ENCODE measurements at regions not wholly inside any gene's neighbourhood (a gene's known extent, or its start where the extent isn't known, plus 50 kb on each side); places are given as distances from the start of the nearest gene placed in this dataset.
"Not testable (repeated sequence)": the region's sequence is repeated elsewhere in the genome, so short reads cannot be mapped to it uniquely, and the experiment has no call there.

DNA sequence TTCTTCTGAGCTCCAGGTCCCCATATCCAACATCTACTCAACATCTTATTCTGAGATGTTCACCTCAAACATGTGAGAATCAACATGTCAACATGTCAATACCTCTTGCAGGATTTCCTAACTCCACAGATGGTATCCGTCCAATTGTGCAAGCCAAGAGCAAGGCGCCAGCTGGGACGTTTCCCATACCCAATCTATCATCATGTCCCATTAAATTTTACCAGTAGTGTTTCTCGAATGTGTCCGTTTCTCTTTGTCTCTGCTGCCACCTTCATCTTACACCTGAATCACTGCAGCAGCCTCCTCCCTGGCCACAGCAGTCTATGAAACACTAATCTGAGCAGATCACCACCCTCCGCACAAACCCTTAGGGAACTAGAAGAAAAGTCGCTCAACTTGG, 78.0 kb upstream of the RPS6KA2 start:
- Histone ChIP-seq H3K9me3 (ENCODE audit: control insufficient read depth, low read length) (no peaks in the 10 kb centered on the region), H3K36me3 (ENCODE audit: control insufficient read depth, insufficient read depth, low read length) (no peaks in the 10 kb centered on the region), H3K4me1 (ENCODE audit: control insufficient read depth, insufficient read depth, low read length) (peaks cover 3% of the 10 kb centered on the region), H3K27ac (ENCODE audit: insufficient read depth, low read depth, low read length, poor library complexity, severe bottlenecking) (no peak overlapping the region), H3K4me3 (ENCODE audit: insufficient read depth, low read depth, low read length) (no peak overlapping the region), H3K27me3 (ENCODE audit: control insufficient read depth, insufficient read depth, low read length, poor library complexity, severe bottlenecking) (no peaks in the 10 kb centered on the region)
- 89 to 96% methylated on average over 7 of the region's 7 CpGs for WGBS, 2 experiments

DNA sequence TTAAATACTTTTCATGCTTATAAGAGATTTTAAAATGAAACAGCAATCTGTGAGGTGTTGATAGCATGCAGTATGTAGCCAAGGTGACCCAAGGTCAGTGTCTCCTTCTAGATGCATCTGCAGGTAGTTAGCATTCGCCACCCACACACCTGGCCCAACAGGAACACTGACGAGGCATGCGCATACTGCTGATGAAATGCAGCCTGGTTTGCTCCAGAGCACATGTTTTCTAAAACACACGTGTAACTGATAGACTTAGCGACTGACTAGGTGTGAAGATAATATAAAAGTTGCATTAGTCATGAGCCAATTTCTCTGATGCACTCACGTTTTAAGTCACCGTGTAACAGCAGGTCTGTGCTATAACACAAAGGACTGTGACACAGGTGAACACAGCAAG, 77.1 kb upstream of the RPS6KA2 start:
- H3K9me3 ChIP-seq (ENCODE audit: control insufficient read depth, low read length) = no peaks in the 10 kb centered on the region
- H3K4me1 ChIP-seq (ENCODE audit: control insufficient read depth, insufficient read depth, low read length) = peaks cover 3% of the 10 kb centered on the region
- no peaks in the 10 kb centered on the region for H3K27me3 ChIP-seq (ENCODE audit: control insufficient read depth, insufficient read depth, low read length, poor library complexity, severe bottlenecking)
- no peak overlapping the region for H3K4me3 ChIP-seq (ENCODE audit: insufficient read depth, low read depth, low read length)
- 92 to 94% methylated on average over 7 of the region's 7 CpGs for WGBS, 2 experiments
- no peak overlapping the region for H3K27ac ChIP-seq (ENCODE audit: insufficient read depth, low read depth, low read length, poor library complexity, severe bottlenecking)
- H3K36me3 ChIP-seq (ENCODE audit: control insufficient read depth, insufficient read depth, low read length) = no peaks in the 10 kb centered on the region

DNA sequence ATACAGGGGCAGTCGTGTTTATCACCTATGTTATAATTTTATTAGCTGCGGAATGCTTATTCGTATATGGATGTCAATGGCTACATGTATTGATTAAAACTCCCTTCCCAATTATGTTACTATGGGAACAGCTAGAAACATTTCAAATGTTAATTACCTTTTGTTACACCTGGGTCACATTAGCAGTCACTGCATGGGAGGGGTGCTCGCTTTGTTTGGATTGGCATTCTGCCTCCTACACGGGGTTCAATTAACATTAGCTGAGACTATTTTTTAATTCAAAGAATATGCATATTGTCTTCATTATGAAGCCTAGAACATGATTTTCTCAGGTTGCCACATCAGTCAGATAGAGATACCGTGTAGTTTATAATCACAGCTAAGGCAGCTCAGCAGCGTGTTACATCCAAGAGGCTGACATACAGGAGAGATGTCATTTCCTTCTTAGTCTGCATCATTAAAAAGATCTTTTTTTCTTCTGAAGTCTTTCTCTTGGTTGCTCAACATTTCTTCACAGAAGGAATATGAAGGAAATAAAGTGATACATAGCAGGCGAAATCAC, 76.2 kb upstream of the RPS6KA2 start:
- peaks cover 3% of the 10 kb centered on the region for H3K4me1 ChIP-seq (ENCODE audit: control insufficient read depth, insufficient read depth, low read length)
- no peaks in the 10 kb centered on the region for H3K9me3 ChIP-seq (ENCODE audit: control insufficient read depth, low read length)
- no peak overlapping the region for H3K4me3 ChIP-seq (ENCODE audit: insufficient read depth, low read depth, low read length)
- no peaks in the 10 kb centered on the region for H3K27me3 ChIP-seq (ENCODE audit: control insufficient read depth, insufficient read depth, low read length, poor library complexity, severe bottlenecking)
- no peaks in the 10 kb centered on the region for H3K36me3 ChIP-seq (ENCODE audit: control insufficient read depth, insufficient read depth, low read length)
- 86% methylated on average over 8 of the region's 8 CpGs for WGBS, 2 experiments
- H3K27ac ChIP-seq (ENCODE audit: insufficient read depth, low read depth, low read length, poor library complexity, severe bottlenecking) = no peak overlapping the region

DNA sequence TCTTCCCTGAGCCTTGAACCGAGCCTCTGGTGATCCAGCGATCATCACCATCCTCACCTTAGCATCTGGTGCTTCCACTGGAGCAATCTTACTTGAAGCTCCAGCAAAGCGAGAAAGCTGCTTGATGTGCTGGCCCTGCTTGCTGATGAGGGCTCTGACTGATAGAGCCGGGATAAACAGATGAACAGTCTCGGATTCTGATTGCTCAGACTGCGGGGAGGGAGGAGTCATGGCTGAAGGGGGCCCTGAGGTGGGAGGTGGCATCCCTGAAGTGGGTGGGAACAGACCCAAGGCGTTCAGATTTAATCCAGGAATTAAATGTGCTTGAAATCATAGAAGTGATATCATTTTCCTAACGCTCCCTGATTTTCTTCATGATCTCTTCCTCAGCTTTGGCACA, 74.4 kb upstream of the RPS6KA2 start:
- not testable (repeated sequence) for H3K36me3 ChIP-seq (ENCODE audit: control insufficient read depth, insufficient read depth, low read length); H3K4me3 ChIP-seq (ENCODE audit: insufficient read depth, low read depth, low read length); H3K27ac ChIP-seq (ENCODE audit: insufficient read depth, low read depth, low read length, poor library complexity, severe bottlenecking); H3K27me3 ChIP-seq (ENCODE audit: control insufficient read depth, insufficient read depth, low read length, poor library complexity, severe bottlenecking); H3K4me1 ChIP-seq (ENCODE audit: control insufficient read depth, insufficient read depth, low read length); H3K9me3 ChIP-seq (ENCODE audit: control insufficient read depth, low read length)
- WGBS, 2 experiments = 90 to 94% methylated on average over 8 of the region's 8 CpGs

DNA sequence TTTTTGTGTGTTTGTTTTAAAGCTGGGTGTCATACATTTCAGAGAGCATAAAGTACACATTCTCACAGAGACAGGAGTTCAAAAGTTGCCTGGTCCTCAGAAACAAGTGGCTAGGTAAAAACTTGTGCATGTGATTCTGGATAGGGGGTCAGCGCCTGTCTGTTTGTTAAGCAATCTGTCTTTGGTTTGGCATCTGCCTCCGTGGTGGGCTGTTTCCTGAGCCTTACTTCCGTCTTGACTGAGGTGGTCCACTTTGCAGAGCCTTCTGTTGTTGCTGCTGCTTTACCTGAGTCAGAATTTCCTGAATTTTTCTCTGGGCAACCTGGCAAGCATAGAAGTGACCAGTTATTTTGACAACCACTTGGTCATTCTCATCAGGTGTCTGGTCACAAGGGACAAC, 73.8 kb upstream of the RPS6KA2 start:
- H3K4me3 ChIP-seq (ENCODE audit: insufficient read depth, low read depth, low read length); H3K4me1 ChIP-seq (ENCODE audit: control insufficient read depth, insufficient read depth, low read length); H3K27ac ChIP-seq (ENCODE audit: insufficient read depth, low read depth, low read length, poor library complexity, severe bottlenecking); H3K36me3 ChIP-seq (ENCODE audit: control insufficient read depth, insufficient read depth, low read length); H3K9me3 ChIP-seq (ENCODE audit: control insufficient read depth, low read length); H3K27me3 ChIP-seq (ENCODE audit: control insufficient read depth, insufficient read depth, low read length, poor library complexity, severe bottlenecking): not testable (repeated sequence)
- WGBS, 2 experiments = 82 to 87% methylated on average over 3 of the region's 3 CpGs

DNA sequence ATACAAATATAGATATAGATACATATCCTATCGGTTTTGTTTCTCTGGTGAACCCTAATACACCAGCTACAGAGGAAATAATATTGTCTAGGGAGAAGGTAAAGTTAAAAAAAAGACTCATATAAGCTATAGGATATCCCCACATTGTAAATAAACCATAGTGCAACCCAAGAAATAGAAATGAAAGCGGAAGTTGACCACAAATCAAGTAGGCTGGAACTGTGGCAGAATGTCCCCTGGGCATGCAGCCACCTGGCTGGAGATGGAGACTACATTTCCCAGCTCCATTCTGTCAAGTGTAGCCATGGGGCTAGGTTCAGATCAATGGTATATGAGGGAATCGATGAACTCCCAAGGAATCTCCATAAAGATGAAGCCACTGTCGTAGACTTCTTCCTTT, 70.1 kb upstream of the RPS6KA2 start:
- WGBS, 2 experiments = 66 to 97% methylated on average over 2 to 3 of the region's 4 CpGs
- H3K27me3 ChIP-seq (ENCODE audit: control insufficient read depth, insufficient read depth, low read length, poor library complexity, severe bottlenecking) = no peaks in the 10 kb centered on the region
- no peaks in the 10 kb centered on the region for H3K4me1 ChIP-seq (ENCODE audit: control insufficient read depth, insufficient read depth, low read length)
- H3K9me3 ChIP-seq (ENCODE audit: control insufficient read depth, low read length) = no peaks in the 10 kb centered on the region
- H3K36me3 ChIP-seq (ENCODE audit: control insufficient read depth, insufficient read depth, low read length) = no peaks in the 10 kb centered on the region
- no peak overlapping the region for H3K27ac ChIP-seq (ENCODE audit: insufficient read depth, low read depth, low read length, poor library complexity, severe bottlenecking)
- no peak overlapping the region for H3K4me3 ChIP-seq (ENCODE audit: insufficient read depth, low read depth, low read length)

DNA sequence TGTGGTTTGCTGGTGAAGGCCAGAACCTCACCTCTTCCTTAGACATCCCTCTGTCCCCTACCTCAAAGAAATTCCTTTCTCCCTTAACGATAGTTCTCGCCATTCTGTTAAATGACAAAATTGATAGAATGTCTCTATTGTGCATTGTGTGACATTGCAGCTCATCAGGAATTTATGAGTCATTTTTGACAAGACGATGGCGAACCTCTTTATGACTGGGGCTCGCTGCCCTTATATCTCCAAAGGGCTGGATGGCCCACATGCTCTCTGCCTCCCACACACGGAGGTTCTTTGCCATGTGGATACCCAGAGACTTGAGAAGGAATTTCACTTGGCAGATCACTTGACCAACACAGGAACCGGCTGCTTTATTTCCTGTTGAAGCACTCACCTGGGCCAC, 66.8 kb upstream of the RPS6KA2 start:
- 93 to 96% methylated on average over 7 of the region's 7 CpGs for WGBS, 2 experiments
- H3K27me3 ChIP-seq (ENCODE audit: control insufficient read depth, insufficient read depth, low read length, poor library complexity, severe bottlenecking) = no peaks in the 10 kb centered on the region
- no peak overlapping the region for H3K4me3 ChIP-seq (ENCODE audit: insufficient read depth, low read depth, low read length)
- no peak overlapping the region for H3K27ac ChIP-seq (ENCODE audit: insufficient read depth, low read depth, low read length, poor library complexity, severe bottlenecking)
- no peaks in the 10 kb centered on the region for H3K4me1 ChIP-seq (ENCODE audit: control insufficient read depth, insufficient read depth, low read length)
- no peaks in the 10 kb centered on the region for H3K36me3 ChIP-seq (ENCODE audit: control insufficient read depth, insufficient read depth, low read length)
- no peaks in the 10 kb centered on the region for H3K9me3 ChIP-seq (ENCODE audit: control insufficient read depth, low read length)

DNA sequence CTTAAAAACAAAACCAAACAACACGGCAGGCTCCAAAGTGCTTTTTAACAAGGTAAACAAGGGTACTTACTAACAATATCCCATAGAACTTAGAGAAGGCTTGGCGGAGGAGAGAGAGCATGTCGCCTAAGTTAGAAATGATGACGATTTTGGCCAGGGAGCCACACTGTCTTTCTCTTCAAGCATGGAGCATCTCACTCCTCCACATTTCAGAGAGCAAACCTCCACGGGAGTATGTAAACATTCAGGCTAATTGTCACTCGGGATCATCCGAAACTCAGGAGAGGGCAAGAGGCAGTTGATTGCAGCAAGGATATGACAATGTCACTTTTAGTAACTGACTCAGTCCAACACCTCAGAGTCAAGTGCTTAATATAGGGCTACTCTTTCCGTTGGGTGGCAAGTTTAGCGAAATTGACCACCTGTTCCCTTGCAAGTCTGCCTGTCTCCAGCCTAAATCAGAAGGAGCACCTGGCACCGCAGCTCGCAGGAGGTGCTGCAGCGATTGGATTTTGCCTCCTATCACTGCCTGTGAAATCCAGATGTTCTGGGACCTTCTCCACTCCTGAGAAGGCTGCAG, 65.8 kb upstream of the RPS6KA2 start:
- Histone ChIP-seq H3K27ac (ENCODE audit: insufficient read depth, low read depth, low read length, poor library complexity, severe bottlenecking) (no peak overlapping the region), H3K4me1 (ENCODE audit: control insufficient read depth, insufficient read depth, low read length) (peaks cover 6% of the 10 kb centered on the region), H3K27me3 (ENCODE audit: control insufficient read depth, insufficient read depth, low read length, poor library complexity, severe bottlenecking) (no peaks in the 10 kb centered on the region), H3K9me3 (ENCODE audit: control insufficient read depth, low read length) (no peaks in the 10 kb centered on the region), H3K4me3 (ENCODE audit: insufficient read depth, low read depth, low read length) (no peak overlapping the region), H3K36me3 (ENCODE audit: control insufficient read depth, insufficient read depth, low read length) (no peaks in the 10 kb centered on the region)
- 89% methylated on average over 12 of the region's 12 CpGs for WGBS, 2 experiments

DNA sequence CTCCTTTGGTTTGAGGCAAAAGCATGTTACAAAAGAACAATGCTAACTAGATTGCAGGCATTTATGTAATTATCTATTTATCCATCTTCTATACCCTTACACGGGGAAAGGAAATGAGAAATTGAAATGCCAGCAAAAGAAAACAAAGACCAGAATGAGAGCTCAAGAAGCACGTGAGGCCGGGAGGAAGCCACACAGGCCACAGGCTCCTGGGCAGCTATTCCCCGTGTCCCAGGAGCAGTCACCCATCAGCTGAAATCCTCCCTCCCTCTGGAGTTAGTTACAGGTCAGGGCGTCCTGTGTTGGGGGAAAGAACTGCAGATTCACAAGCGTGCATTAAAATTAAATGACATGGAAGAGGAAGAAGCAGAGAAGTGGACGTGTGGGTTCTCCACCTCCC, 64.7 kb upstream of the RPS6KA2 start:
- Histone ChIP-seq H3K4me3 (ENCODE audit: insufficient read depth, low read depth, low read length) (no peak overlapping the region), H3K27me3 (ENCODE audit: control insufficient read depth, insufficient read depth, low read length, poor library complexity, severe bottlenecking) (no peaks in the 10 kb centered on the region), H3K4me1 (ENCODE audit: control insufficient read depth, insufficient read depth, low read length) (peaks cover 9% of the 10 kb centered on the region), H3K27ac (ENCODE audit: insufficient read depth, low read depth, low read length, poor library complexity, severe bottlenecking) (no peak overlapping the region), H3K9me3 (ENCODE audit: control insufficient read depth, low read length) (no peaks in the 10 kb centered on the region), H3K36me3 (ENCODE audit: control insufficient read depth, insufficient read depth, low read length) (no peaks in the 10 kb centered on the region)
- 84 to 86% methylated on average over 7 of the region's 7 CpGs for WGBS, 2 experiments

DNA sequence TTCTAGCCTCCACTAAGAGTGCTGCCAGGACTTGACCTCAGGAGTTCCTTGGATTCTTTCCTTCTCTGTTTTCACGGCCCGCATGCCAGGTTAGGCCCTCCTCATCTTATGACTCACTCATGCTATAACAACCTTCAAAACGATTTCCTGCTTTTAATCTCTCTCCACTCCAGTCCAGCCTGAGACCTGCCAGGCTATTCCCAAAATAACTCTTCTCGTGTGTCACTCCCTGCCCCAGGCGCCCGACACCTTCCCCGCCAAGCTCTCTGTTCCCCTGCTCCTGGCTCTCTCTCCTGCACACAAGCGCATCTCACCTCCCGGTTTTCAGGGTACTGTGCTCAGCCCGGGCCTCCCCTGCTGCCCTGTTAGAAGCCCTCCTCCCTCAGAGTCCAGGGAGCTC, 64.1 kb upstream of the RPS6KA2 start:
- WGBS, 2 experiments = 84 to 85% methylated on average over 10 of the region's 10 CpGs
- Histone ChIP-seq H3K4me3 (ENCODE audit: insufficient read depth, low read depth, low read length) (no peak overlapping the region), H3K27ac (ENCODE audit: insufficient read depth, low read depth, low read length, poor library complexity, severe bottlenecking) (no peak overlapping the region), H3K27me3 (ENCODE audit: control insufficient read depth, insufficient read depth, low read length, poor library complexity, severe bottlenecking) (no peaks in the 10 kb centered on the region), H3K9me3 (ENCODE audit: control insufficient read depth, low read length) (no peaks in the 10 kb centered on the region), H3K4me1 (ENCODE audit: control insufficient read depth, insufficient read depth, low read length) (peaks cover 9% of the 10 kb centered on the region), H3K36me3 (ENCODE audit: control insufficient read depth, insufficient read depth, low read length) (no peaks in the 10 kb centered on the region)

DNA sequence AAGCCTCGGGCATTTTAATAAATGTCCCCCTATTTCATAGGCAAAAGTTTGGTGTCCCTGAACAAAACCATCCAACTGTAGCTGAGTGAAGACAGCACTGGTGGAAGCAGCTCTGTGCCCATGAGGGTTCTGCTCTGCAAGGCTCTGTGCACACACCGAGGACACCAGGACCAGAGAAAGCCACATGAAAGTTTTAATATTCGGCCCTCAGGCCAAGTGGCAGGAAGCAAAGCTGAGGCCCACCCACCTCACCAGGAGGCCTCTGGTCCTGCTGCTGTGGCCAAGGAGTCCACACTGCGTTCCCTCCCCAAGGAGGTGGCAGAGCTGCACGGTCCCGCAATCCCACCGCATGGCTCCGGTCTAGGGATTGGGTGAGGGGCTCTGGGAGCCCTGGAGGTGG, 62.6 kb upstream of the RPS6KA2 start:
- peaks cover 9% of the 10 kb centered on the region for H3K4me1 ChIP-seq (ENCODE audit: control insufficient read depth, insufficient read depth, low read length)
- H3K4me3 ChIP-seq (ENCODE audit: insufficient read depth, low read depth, low read length) = no peak overlapping the region
- no peaks in the 10 kb centered on the region for H3K9me3 ChIP-seq (ENCODE audit: control insufficient read depth, low read length)
- no peak overlapping the region for H3K27ac ChIP-seq (ENCODE audit: insufficient read depth, low read depth, low read length, poor library complexity, severe bottlenecking)
- WGBS, 2 experiments = 92 to 93% methylated on average over 8 of the region's 8 CpGs
- H3K36me3 ChIP-seq (ENCODE audit: control insufficient read depth, insufficient read depth, low read length) = no peaks in the 10 kb centered on the region
- no peaks in the 10 kb centered on the region for H3K27me3 ChIP-seq (ENCODE audit: control insufficient read depth, insufficient read depth, low read length, poor library complexity, severe bottlenecking)

All from ectodermal cell (in vitro differentiated cells).